Naive thymus-derived CD8-positive, alpha-beta T cell (primary cell): ENCODE measurements at regions not wholly inside any gene's neighbourhood (a gene's known extent, or its start where the extent isn't known, plus 50 kb on each side); places are given as distances from the start of the nearest gene placed in this dataset.
"Not testable (repeated sequence)": the region's sequence is repeated elsewhere in the genome, so short reads cannot be mapped to it uniquely, and the experiment has no call there.

ENCODE experiments used
- ATAC-seq, 2 donors: fragments of 150-1000 bp; cut with Tn5 transposase in 1 of 2; sonication (Bioruptor Pico), chemical (Tn5 transposase) in 1 of 2; 1 replicate in 1 of 2; 2 replicates in 1 of 2; pipeline ENCODE4 v1.10.0; 2021; ENCODE audit warnings: mild to moderate bottlenecking in 2 of 2, moderate library complexity in 2 of 2
- POLR2A ChIA-PET: fragments of 350-600 bp; sonication (Branson Sonifier 250); formaldehyde crosslinking; loops from one replicate; lab custom pipeline; 2021; ENCODE audit warnings: antibody characterized with exemption; lab: Charles Lee
- DNase-seq, 10 donors: peaks; one replicate each; pipeline versions ENCODE4 v3.0.0 to v3.0.0-alpha.2; 2020 to 2022
- H3K27ac Mint-ChIP-seq, 10 donors: one replicate each; pipeline ENCODE4 v1.8.0; 2020 to 2022; ENCODE audit warnings: mild to moderate bottlenecking in 10 of 10, mixed read lengths in 10 of 10, moderate library complexity in 4 of 10, inconsistent platforms in 1 of 10
- H3K27me3 Mint-ChIP-seq, 5 donors: one replicate each; pipeline ENCODE4 v1.8.0; 2021 to 2022; ENCODE audit warnings: mixed read lengths in 5 of 5
- H3K36me3 Mint-ChIP-seq, 3 donors: one replicate each; pipeline ENCODE4 v1.8.0; 2020 to 2022; ENCODE audit warnings: mixed read lengths in 3 of 3, mild to moderate bottlenecking in 2 of 3, inconsistent platforms in 1 of 3
- H3K4me1 Mint-ChIP-seq, 4 donors: one replicate each; pipeline ENCODE4 v1.8.0; 2021 to 2022; ENCODE audit warnings: mixed read lengths in 4 of 4
- H3K4me3 Mint-ChIP-seq, 10 donors: one replicate each; pipeline ENCODE4 v1.8.0; 2020 to 2022; ENCODE audit warnings: mild to moderate bottlenecking in 10 of 10, mixed read lengths in 10 of 10, moderate library complexity in 6 of 10, inconsistent platforms in 1 of 10
- H3K9me3 Mint-ChIP-seq, 9 donors: one replicate each; pipeline ENCODE4 v1.8.0; 2020 to 2022; ENCODE audit warnings: mixed read lengths in 9 of 9, mild to moderate bottlenecking in 3 of 9, inconsistent platforms in 1 of 9, moderate library complexity in 1 of 9

DNA sequence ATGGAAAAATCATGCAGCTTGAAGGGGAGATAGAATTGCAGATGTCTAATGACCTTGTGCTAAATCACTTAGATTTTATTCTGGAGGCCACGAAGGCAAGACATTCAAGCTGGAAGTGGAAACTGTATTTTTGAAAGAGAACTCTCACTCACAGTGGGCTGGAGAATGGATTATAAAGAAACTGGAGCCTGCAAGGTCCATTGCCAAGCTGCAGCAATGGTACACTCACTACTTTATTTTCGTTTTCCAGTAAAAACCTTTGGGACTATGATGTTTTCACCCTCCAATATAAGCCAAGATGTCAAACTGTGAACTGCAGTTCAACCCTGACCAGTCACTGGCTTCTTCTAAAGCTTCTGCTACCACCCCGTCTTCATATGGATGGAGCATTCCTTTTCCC is 62.0 kb downstream of the SKIDA1 start:
- H3K27me3 Mint-ChIP-seq = peaks cover 2 to 11% (median 5%) of the 10 kb centered on the region in 5 donors
- POLR2A ChIA-PET = no interaction called here
- H3K9me3 Mint-ChIP-seq = peaks cover 0 to 2% (median 0%) of the 10 kb centered on the region in 9 donors
- ATAC-seq = no peak
- no peaks in the 10 kb centered on the region for H3K4me1 Mint-ChIP-seq
- H3K4me3 Mint-ChIP-seq = no peak overlapping the region
- H3K36me3 Mint-ChIP-seq = no peaks in the 10 kb centered on the region
- H3K27ac Mint-ChIP-seq = no peak overlapping the region
- no peak for DNase-seq

DNA sequence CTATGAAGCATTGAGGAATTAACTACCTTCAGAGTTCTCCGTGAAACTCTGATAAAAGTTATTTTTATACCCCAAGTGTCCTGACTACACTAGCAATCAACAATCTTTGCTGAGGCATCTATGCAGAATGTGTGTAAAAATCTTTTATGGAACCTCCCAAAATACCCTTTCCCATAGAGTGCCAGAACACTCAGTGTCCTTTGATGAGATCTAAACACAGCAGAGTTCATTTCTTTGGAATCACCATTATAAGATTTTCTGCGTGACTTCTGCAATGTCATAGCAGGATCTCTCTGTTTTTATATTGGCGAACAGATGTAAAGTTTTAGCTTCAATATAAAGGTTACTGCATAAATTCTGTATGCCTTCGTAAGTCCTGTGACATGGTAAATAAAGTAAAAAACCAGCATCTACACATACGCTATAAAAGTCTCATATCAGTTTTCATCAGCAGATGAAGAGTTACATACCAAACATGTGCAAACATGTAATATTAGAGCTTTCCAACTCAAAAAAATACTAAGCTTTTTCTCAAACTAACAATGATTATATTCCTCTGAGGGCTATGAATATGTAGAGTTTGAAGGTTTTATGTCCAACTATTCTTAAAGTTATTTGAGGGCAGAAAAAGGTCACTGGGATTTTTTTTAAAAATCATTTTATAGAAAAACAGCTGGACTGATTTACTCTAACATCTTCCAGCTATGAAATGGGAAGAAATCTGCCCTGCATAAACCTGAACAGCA is 67.2 kb downstream of the SKIDA1 start:
- Mint-ChIP-seq H3K27ac (no peak overlapping the region), H3K4me1 (no peaks in the 10 kb centered on the region), H3K4me3 (no peak overlapping the region), H3K36me3 (peaks cover 0 to 3% (median 0%) of the 10 kb centered on the region in 3 donors), H3K27me3 (peaks cover 0 to 14% (median 3%) of the 10 kb centered on the region in 5 donors), H3K9me3 (peaks cover 0 to 8% (median 0%) of the 10 kb centered on the region in 9 donors)
- POLR2A ChIA-PET = no interaction called here
- ATAC-seq = no peak
- no peak for DNase-seq

DNA sequence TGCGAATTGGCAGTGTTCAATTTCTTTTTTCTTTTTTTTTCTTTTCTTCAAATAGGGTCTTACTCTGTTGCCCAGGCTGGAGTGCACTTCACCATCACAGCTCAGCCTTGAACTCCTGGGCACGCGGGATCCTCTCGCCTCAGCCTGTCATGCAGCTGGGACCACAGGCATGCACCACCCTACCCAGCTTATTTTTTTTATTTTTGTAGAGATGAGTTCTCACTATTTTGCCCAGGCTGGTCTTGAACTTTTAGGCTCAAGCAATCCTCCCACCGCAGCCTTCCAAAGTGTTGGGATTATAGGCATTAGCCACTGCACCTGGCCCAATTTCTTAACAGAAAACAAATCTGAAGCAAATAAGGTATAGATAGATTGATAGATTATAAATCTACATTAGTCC is 69.3 kb downstream of the SKIDA1 start:
- Mint-ChIP-seq H3K9me3 (peaks cover 0 to 8% (median 0%) of the 10 kb centered on the region in 9 donors), H3K36me3 (peaks cover 0 to 3% (median 0%) of the 10 kb centered on the region in 3 donors)

DNA sequence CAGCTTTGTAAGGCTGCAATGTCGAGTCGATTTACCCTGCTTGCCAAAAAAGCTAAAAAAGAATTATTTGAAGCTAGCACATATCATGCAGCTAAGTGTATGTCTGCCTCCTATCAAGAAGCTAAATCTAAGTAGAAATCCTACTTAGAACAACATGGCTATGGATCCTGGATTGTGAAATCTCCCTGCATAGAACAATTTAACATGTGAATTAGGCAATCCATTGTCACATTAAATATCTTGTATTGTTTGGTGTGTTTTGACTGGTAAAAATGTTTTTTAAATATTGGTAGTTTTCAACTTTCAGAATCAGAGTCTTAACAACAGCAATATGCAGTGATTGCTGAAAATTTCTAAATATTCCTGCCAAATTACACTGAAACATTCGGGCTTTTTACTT is 73.3 kb downstream of the SKIDA1 start:
- POLR2A ChIA-PET = no interaction called here
- H3K9me3 Mint-ChIP-seq = peaks cover 0 to 11% (median 4%) of the 10 kb centered on the region in 9 donors

More for the DNA sequence above, 69.3 kb downstream of the SKIDA1 start:
- Mint-ChIP-seq H3K4me1 (no peaks in the 10 kb centered on the region), H3K27me3 (peaks cover 0 to 11% (median 3%) of the 10 kb centered on the region in 5 donors), H3K4me3 (no peak overlapping the region), H3K27ac (no peak overlapping the region)
- no peak for ATAC-seq
- no peak for DNase-seq
- POLR2A ChIA-PET = no interaction called here

DNA sequence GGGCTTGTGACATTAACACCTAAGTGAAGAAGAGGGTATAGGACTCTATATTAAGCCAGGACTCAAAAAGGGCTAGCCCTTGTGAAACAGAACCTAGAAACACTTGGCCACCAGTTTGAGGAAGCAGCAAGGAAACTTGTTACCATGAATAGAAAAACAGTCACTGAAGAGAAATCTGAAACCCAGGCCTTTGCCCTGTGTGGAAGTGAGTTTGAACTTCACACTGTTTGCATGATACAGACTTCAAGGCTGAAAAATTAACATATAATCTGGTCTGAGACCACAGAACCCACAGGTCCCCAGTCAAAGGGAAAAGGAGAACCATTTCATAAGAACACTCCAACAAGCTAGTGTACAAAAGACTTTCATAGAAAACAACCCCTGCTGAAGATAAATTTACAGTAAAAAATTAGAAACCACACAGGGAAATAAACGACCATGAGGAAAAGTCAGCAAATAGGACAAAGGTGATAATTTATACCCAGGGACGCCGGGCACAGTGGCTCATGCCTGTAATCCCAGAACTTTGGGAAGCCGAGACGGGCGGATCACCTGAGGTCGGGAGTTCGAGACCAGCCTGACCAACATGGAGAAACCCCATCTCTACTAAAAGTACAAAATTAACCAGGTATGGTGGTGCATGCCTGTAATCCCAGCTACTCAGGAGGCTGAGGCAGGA is 76.1 kb downstream of the SKIDA1 start:
- Mint-ChIP-seq H3K27me3 (peaks cover 0 to 7% (median 2%) of the 10 kb centered on the region in 5 donors), H3K9me3 (peaks cover 0 to 8% (median 3%) of the 10 kb centered on the region in 9 donors), H3K36me3 (peaks cover 0 to 5% (median 3%) of the 10 kb centered on the region in 3 donors), H3K27ac (no peak overlapping the region), H3K4me1 (no peaks in the 10 kb centered on the region), H3K4me3 (no peak overlapping the region)
- DNase-seq (no peak), ATAC-seq (no peak)
- POLR2A ChIA-PET = no interaction called here

More for the DNA sequence above, 73.3 kb downstream of the SKIDA1 start:
- no peak overlapping the region for H3K27ac Mint-ChIP-seq
- DNase-seq (no peak), ATAC-seq (no peak)
- H3K36me3 Mint-ChIP-seq = peaks cover 0 to 6% (median 5%) of the 10 kb centered on the region in 3 donors
- H3K27me3 Mint-ChIP-seq = peaks cover 0 to 8% (median 3%) of the 10 kb centered on the region in 5 donors
- H3K4me1 Mint-ChIP-seq = no peaks in the 10 kb centered on the region
- no peak overlapping the region for H3K4me3 Mint-ChIP-seq

DNA sequence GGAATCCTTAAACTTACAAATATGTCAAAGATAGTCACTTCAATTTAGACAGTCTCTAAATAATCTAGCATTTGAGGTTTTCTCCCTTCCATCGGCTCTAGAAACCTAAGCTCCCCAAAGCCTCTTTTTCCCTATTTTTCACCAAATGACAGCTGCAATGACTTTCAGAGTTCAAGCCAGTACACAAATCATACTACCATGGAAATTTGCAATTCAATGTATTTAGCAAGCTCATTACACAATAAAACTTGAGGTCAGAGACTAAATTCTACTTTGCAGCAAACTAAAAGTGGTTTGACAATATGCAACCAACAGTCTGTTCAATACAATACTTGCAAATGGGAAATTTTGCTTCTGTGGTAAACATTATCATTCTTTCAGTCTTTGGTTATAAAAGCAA is 80.3 kb downstream of the SKIDA1 start:
- H3K4me3 Mint-ChIP-seq = no peak overlapping the region
- POLR2A ChIA-PET = no interaction called here

DNA sequence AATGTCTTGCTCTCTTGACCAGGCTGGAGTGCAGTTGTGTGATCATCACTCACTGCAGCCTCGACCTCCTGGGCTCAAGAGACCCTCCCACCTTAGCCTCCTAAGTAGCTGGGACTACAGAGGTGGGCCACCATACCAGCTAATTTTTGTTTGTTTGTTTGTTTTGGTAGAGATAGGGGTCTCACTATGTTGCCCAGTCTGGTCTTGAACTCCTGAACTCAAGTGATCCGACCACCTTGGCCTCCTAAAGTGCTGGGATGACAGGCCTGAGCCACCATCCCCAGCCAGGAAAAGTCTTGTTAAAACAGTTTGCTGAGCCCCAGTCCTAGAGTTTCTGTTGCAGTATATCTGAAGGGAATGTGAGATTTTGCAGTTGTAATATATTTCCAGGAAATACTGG is 83.9 kb downstream of the SKIDA1 start:
- Mint-ChIP-seq H3K4me3 (no peak overlapping the region), H3K9me3 (no peaks in the 10 kb centered on the region), H3K36me3 (no peaks in the 10 kb centered on the region), H3K27me3 (no peaks in the 10 kb centered on the region), H3K4me1 (no peaks in the 10 kb centered on the region), H3K27ac (no peak overlapping the region)
- POLR2A ChIA-PET = no interaction called here
- DNase-seq = no peak
- no peak for ATAC-seq

More for the DNA sequence above, 80.3 kb downstream of the SKIDA1 start:
- H3K36me3 Mint-ChIP-seq = peaks cover 0 to 5% (median 3%) of the 10 kb centered on the region in 3 donors
- H3K27ac Mint-ChIP-seq = no peak overlapping the region
- ATAC-seq (no peak), DNase-seq (no peak)
- H3K4me1 Mint-ChIP-seq = no peaks in the 10 kb centered on the region
- peaks cover 0 to 8% (median 3%) of the 10 kb centered on the region in 9 donors for H3K9me3 Mint-ChIP-seq
- peaks cover 0 to 1% (median 0%) of the 10 kb centered on the region in 5 donors for H3K27me3 Mint-ChIP-seq

DNA sequence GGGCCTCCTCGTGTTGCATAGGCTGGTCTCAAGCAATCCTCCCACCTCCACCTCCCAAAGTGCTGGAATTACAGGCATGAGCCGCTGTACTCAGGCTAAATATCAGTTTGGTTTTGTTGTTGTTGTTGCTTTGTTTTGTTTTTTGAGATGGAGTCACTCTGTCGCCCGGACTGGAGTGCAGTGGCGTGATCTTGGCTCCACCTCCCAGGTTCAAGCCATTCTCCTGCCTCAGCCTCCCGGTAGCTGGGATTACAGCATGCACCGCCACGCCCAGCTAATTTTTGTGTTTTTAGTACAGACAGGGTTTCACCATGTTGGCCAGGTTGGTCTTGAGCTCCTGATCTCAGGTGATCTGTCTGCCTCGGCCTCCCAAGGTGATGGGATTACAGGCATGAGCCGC is 86.6 kb downstream of the SKIDA1 start:
- H3K4me1 Mint-ChIP-seq, H3K27ac Mint-ChIP-seq, DNase-seq, ATAC-seq, H3K9me3 Mint-ChIP-seq, H3K36me3 Mint-ChIP-seq, H3K4me3 Mint-ChIP-seq, H3K27me3 Mint-ChIP-seq, POLR2A ChIA-PET: not testable (repeated sequence)

DNA sequence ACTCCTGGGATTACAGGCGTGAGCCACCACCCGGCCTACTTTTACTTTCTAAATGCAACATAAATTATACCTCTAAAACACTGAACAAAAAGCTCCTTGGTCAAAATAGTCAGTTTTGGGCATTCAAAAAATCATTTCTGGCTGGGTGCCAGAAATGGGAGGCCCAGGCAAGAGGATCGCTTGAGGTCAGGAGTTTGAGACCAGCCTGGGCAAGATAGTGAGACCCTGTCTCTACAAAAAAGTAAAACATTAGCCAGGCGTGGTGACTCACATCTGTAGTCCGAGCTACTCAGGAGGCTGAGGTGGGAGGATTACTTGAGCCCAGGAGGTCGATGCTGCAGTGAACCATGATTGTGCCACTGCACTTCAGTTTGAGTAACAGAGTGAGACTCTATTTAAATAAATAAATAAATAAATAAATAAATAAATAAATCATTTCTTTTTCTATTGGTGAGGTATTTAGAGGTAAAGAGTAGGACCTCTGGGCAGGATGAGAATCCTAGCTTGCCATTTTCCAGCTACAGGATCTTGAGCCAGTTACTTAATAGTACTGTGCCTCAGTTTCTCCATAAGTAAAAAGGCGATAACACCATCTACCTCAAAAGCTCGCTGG is 87.6 kb downstream of the SKIDA1 start:
- ATAC-seq (no peak), DNase-seq (no peak)
- H3K9me3 Mint-ChIP-seq = no peaks in the 10 kb centered on the region
- H3K27me3 Mint-ChIP-seq = peaks cover 0 to 7% (median 0%) of the 10 kb centered on the region in 5 donors
- no peaks in the 10 kb centered on the region for H3K4me1 Mint-ChIP-seq
- no peaks in the 10 kb centered on the region for H3K36me3 Mint-ChIP-seq
- no peak overlapping the region for H3K27ac Mint-ChIP-seq
- POLR2A ChIA-PET = no interaction called here
- no peak overlapping the region for H3K4me3 Mint-ChIP-seq

DNA sequence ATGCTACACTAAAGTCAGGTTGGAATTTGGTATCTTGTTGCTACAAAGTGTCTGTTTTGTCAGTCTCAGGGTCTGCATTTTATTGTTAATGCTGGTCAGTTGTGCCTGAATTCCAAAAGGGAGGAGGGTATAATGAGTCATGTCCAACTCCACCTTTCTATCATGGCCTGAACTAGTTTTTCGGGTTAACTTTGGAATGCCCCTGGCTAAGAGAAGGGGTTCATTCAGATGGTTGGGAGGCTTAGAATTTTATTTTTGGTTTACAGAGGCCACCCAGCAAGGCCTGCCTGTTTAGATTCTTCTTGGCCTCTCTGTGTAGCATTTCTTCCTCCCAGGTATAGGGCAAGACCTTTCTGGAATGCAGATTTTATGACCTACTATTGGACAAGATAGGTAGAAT is 93.2 kb downstream of the SKIDA1 start:
- POLR2A ChIA-PET = no interaction called here
- ATAC-seq = no peak
- Mint-ChIP-seq H3K36me3 (peaks cover 0 to 6% (median 0%) of the 10 kb centered on the region in 3 donors), H3K4me3 (no peak overlapping the region), H3K4me1 (peaks cover 0 to under 1% (median 0%) of the 10 kb centered on the region in 4 donors), H3K9me3 (peaks cover 0 to 8% (median 3%) of the 10 kb centered on the region in 9 donors), H3K27me3 (peaks cover 0 to 10% (median 6%) of the 10 kb centered on the region in 5 donors), H3K27ac (no peak overlapping the region)
- no peak for DNase-seq

DNA sequence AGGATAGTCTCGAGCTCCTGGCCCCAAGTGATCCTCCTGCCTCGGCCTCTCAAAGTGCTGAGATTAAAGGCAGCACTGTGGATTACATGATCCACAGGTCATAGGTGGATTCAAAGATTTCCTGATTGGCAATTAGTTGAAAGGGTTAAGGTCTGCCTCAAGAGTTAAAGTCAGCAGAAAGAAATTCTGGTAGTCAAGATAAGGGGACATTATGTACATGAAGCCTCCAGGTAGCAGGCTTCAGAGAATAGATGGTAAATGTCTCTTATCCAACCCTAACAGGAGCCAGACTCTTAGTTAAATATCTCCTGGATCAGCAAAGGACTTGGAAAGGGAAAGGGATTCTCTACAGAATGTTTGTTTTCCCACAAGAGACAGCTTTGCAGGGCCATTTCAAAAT is 93.7 kb downstream of the SKIDA1 start:
- no peak overlapping the region for H3K4me3 Mint-ChIP-seq
- POLR2A ChIA-PET = no interaction called here

DNA sequence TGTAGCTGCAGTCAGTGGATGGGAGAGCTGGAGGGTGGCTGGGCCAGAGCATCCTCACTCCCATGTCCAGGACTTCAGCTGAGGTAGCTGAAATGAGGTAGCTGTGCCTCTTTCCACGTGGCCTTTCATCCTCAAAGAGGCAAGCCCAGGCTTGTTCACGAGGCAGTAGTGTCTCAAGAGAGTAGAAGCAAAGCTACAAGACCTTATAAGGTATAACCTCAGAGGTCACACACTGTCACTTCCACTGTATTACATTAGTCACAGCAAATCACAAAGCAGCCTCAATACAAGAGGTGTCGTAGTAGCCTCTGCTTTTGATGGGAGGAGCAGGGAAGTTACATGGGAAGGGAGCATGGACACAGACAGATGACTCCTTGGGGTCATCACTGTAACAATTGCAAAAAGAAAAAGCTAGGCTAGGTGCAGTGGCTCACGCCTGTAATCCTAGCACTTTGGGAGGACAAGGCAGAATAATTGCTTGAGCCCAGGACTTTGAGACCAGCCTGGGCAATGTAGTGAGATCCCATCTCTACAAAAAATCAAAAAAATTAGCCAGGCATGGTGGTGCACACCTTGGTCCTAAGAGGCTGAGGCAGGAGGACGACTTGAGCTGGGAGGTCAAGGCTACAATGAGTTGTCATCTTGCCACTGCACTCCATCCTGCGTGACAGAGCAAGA is 97.5 kb downstream of the SKIDA1 start:
- Mint-ChIP-seq H3K36me3 (peaks cover 0 to 6% (median 0%) of the 10 kb centered on the region in 3 donors), H3K4me3 (no peak overlapping the region), H3K27me3 (peaks cover 0 to 7% (median 5%) of the 10 kb centered on the region in 5 donors), H3K4me1 (peaks cover 0 to 1% (median 0%) of the 10 kb centered on the region in 4 donors), H3K27ac (no peak overlapping the region), H3K9me3 (peaks cover 0 to 9% (median 5%) of the 10 kb centered on the region in 9 donors)
- no peak for DNase-seq
- no peak for ATAC-seq
- POLR2A ChIA-PET = no interaction called here

More for the DNA sequence above, 93.7 kb downstream of the SKIDA1 start:
- peaks cover 0 to 6% (median 0%) of the 10 kb centered on the region in 3 donors for H3K36me3 Mint-ChIP-seq
- H3K27ac Mint-ChIP-seq = no peak overlapping the region
- peaks cover 0 to 1% (median 0%) of the 10 kb centered on the region in 4 donors for H3K4me1 Mint-ChIP-seq
- H3K9me3 Mint-ChIP-seq = peaks cover 0 to 9% (median 5%) of the 10 kb centered on the region in 9 donors
- no peak for ATAC-seq
- no peak for DNase-seq
- H3K27me3 Mint-ChIP-seq = peaks cover 0 to 10% (median 7%) of the 10 kb centered on the region in 5 donors
